A549 (cell line): ENCODE measurements at regions not wholly inside any gene's neighbourhood (a gene's known extent, or its start where the extent isn't known, plus 50 kb on each side); places are given as distances from the start of the nearest gene placed in this dataset.

ENCODE experiments used
- ATAC-seq, 2 experiments: fragments of 200-7000 bp in 1 of 2; fragments of >200 bp in 1 of 2; cut with Nextera tagmentation in 1 of 2; cut with Tn5 transposase in 1 of 2; 3 replicates each; pipeline versions ENCODE4 v1.8.0 to v1.9.1; 2018 to 2020; ENCODE audit warnings: mild to moderate bottlenecking in 1 of 2, moderate library complexity in 1 of 2
- CTCF ChIA-PET: fragments of 300-600 bp; sonication (Branson Sonifier 250); formaldehyde crosslinking; extraction: SDS; loops from one replicate; lab custom pipeline; 2021; ENCODE audit warnings: antibody characterized with exemption, inconsistent platforms; lab: Yijun Ruan, JAX
- POLR2A ChIA-PET: fragments of 350-600 bp; formaldehyde crosslinking; extraction: SDS; loops from one replicate; lab custom pipeline; 2021; ENCODE audit warnings: antibody characterized with exemption, inconsistent platforms; lab: Yijun Ruan, JAX
- DNase-seq, 2 experiments: peaks; one replicate each; pipeline versions ENCODE4 v3.0.0 to v3.0.0-alpha.2; 2011 to 2016; ENCODE audit warnings: low read depth in 1 of 2, low spot score in 1 of 2
- FAIRE-seq: peaks from 2 replicates; lab custom pipeline; 2011; peaks lifted over from hg19 to GRCh38; lab: Jason Lieb, UNC
- H3K27ac ChIP-seq, 2 experiments: fragments of >200 bp; sonication (Bioruptor Twin); formaldehyde crosslinking; 3 replicates each; pipeline ENCODE4 v1.5.1; 2016 to 2017
- H3K4me1 ChIP-seq: fragments of >200 bp; sonication (Bioruptor Twin); formaldehyde crosslinking; 3 replicates; pipeline ENCODE4 v1.6.1; 2016
- H3K4me2 ChIP-seq: fragments of >200 bp; sonication (Bioruptor Twin); formaldehyde crosslinking; 3 replicates; pipeline ENCODE4 v1.6.1; 2016
- H3K4me3 ChIP-seq: fragments of >200 bp; sonication (Bioruptor Twin); formaldehyde crosslinking; 3 replicates; pipeline ENCODE4 v1.5.1; 2016
- H3K9me3 ChIP-seq: fragments of >200 bp; sonication (Bioruptor Twin); formaldehyde crosslinking; 3 replicates; pipeline ENCODE4 v1.6.1; 2016
- BHLHE40 ChIP-seq: IDR thresholded peaks from 2 replicates; pipeline ENCODE4 v1.6.1; 2012; ENCODE audit warnings: low read depth, low read length, inconsistent platforms
- CBX2 ChIP-seq: fragments of 200-600 bp; sonication (generic); IDR thresholded peaks from 2 replicates; pipeline ENCODE4 v1.6.1; 2016; ENCODE audit warnings: low read depth, mild to moderate bottlenecking, borderline replicate concordance
- EHMT2 ChIP-seq: fragments of 200-600 bp; sonication (generic); IDR thresholded peaks from 2 replicates; pipeline ENCODE4 v1.6.1; 2016; ENCODE audit warnings: antibody characterized with exemption, low read depth, mild to moderate bottlenecking, moderate library complexity
- FOSB ChIP-seq: fragments of 250-450 bp; sonication (Bioruptor Pico); IDR thresholded peaks from 2 replicates; pipeline ENCODE4 v1.5.0; 2020; ENCODE audit warnings: mild to moderate bottlenecking, moderate library complexity
- FOSL2 ChIP-seq, 2 experiments: fragments of 450-650 bp in 1 of 2; fragments of >200 bp in 1 of 2; sonication (Bioruptor Twin) in 1 of 2; formaldehyde crosslinking; IDR thresholded peaks; 2 replicates each; pipeline versions ENCODE4 v1.5.0 to v1.6.1; 2016 to 2020; ENCODE audit warnings: mild to moderate bottlenecking in 1 of 2, moderate library complexity in 1 of 2
- HOXB5 ChIP-seq: fragments of 250-450 bp; sonication (Bioruptor Pico); IDR thresholded peaks from 2 replicates; pipeline ENCODE4 v1.5.0; 2020; ENCODE audit warnings: mild to moderate bottlenecking, moderate library complexity
- KDM1A ChIP-seq: fragments of 200-600 bp; sonication (generic); IDR thresholded peaks from 2 replicates; pipeline ENCODE4 v1.6.1; 2016; ENCODE audit warnings: low read depth, mild to moderate bottlenecking
- MAFK ChIP-seq: fragments of 450-650 bp; IDR thresholded peaks from 2 replicates; pipeline ENCODE4 v1.6.1; 2014; ENCODE audit not compliant: partially characterized antibody
- MYC ChIP-seq: IDR thresholded peaks from 2 replicates; pipeline ENCODE4 v1.6.1; 2012; ENCODE audit warnings: mild to moderate bottlenecking, inconsistent platforms, low read length, improper control_type of control experiment, borderline replicate concordance
- POLR2A ChIP-seq: IDR thresholded peaks from 2 replicates; pipeline ENCODE4 v1.6.1; 2012; ENCODE audit warnings: mild to moderate bottlenecking, low read length
- RAD21 ChIP-seq, 2 experiments: fragments of >200 bp in 1 of 2; sonication (Bioruptor Twin) in 1 of 2; formaldehyde crosslinking in 1 of 2; IDR thresholded peaks in 1 of 2; conservative IDR thresholded peaks in 1 of 2; 2 replicates in 1 of 2; 3 replicates in 1 of 2; pipeline ENCODE4 v1.6.1; 2012 to 2018; ENCODE audit warnings: inconsistent platforms in 1 of 2
- RARB ChIP-seq: fragments of 250-450 bp; sonication (Bioruptor Pico); IDR thresholded peaks from 2 replicates; pipeline ENCODE4 v1.8.0; 2021; ENCODE audit warnings: mild to moderate bottlenecking, moderate library complexity
- RCOR1 ChIP-seq: fragments of 150-350 bp; IDR thresholded peaks from 2 replicates; pipeline ENCODE4 v1.6.1; 2014; ENCODE audit warnings: antibody characterized with exemption, low read length, low read depth
- RFX5 ChIP-seq: fragments of 450-650 bp; IDR thresholded peaks from 2 replicates; pipeline ENCODE4 v1.7.1; 2014; ENCODE audit warnings: antibody characterized with exemption, mild to moderate bottlenecking, moderate library complexity
- SREBF2 ChIP-seq: fragments of 450-650 bp; IDR thresholded peaks from 2 replicates; pipeline ENCODE4 v1.6.1; 2014; ENCODE audit warnings: mild to moderate bottlenecking, moderate library complexity
- TP53 ChIP-seq: fragments of 250-450 bp; sonication (Bioruptor Pico); IDR thresholded peaks from 2 replicates; pipeline ENCODE4 v1.5.0; 2021; ENCODE audit warnings: mild to moderate bottlenecking, moderate library complexity
- ZC3H11A ChIP-seq: fragments of 450-650 bp; IDR thresholded peaks from 2 replicates; pipeline ENCODE4 v1.6.1; 2014; ENCODE audit warnings: antibody characterized with exemption, mild to moderate bottlenecking
- ZFP36 ChIP-seq: fragments of 450-650 bp; IDR thresholded peaks from 2 replicates; pipeline ENCODE4 v1.6.1; 2014; ENCODE audit warnings: borderline replicate concordance; ENCODE audit not compliant: partially characterized antibody
- WGBS: methylation state at CpG from one replicate; pipeline ENCODE4 v1.1.6; 2017; ENCODE audit errors: missing lambda C conversion rate; 5-methylcytosine and 5-hydroxymethylcytosine counted together
- TF ChIP-seq, protein P1 (sequence below): fragments of >200 bp; sonication (Bioruptor Twin); formaldehyde crosslinking; IDR thresholded peaks from 2 replicates; pipeline ENCODE4 v1.6.1; 2016
- TF ChIP-seq, protein P2 (sequence below): fragments of 450-650 bp; IDR thresholded peaks from 2 replicates; pipeline ENCODE4 v1.6.1; 2014; ENCODE audit warnings: antibody characterized with exemption
- TF ChIP-seq, protein P3 (sequence below): fragments of 250-450 bp; sonication (Bioruptor Pico); IDR thresholded peaks from 2 replicates; pipeline ENCODE4 v1.5.0; 2021; ENCODE audit warnings: mild to moderate bottlenecking, moderate library complexity, borderline replicate concordance
- TF ChIP-seq, protein P4 (sequence below): IDR thresholded peaks from 2 replicates; pipeline ENCODE4 v1.6.1; 2012
- TF ChIP-seq, protein P5 (sequence below): fragments of >200 bp; sonication (Bioruptor Twin); formaldehyde crosslinking; IDR thresholded peaks from 3 replicates; pipeline ENCODE4 v1.6.1; 2016
- TF ChIP-seq, protein P6 (sequence below): fragments of 250-450 bp; sonication (Bioruptor Pico); IDR thresholded peaks from 2 replicates; pipeline ENCODE4 v1.5.0; 2020; ENCODE audit warnings: low read depth, mild to moderate bottlenecking, moderate library complexity
- TF ChIP-seq, protein P7 (sequence below): IDR thresholded peaks from 2 replicates; pipeline ENCODE4 v1.6.1; 2012

DNA sequence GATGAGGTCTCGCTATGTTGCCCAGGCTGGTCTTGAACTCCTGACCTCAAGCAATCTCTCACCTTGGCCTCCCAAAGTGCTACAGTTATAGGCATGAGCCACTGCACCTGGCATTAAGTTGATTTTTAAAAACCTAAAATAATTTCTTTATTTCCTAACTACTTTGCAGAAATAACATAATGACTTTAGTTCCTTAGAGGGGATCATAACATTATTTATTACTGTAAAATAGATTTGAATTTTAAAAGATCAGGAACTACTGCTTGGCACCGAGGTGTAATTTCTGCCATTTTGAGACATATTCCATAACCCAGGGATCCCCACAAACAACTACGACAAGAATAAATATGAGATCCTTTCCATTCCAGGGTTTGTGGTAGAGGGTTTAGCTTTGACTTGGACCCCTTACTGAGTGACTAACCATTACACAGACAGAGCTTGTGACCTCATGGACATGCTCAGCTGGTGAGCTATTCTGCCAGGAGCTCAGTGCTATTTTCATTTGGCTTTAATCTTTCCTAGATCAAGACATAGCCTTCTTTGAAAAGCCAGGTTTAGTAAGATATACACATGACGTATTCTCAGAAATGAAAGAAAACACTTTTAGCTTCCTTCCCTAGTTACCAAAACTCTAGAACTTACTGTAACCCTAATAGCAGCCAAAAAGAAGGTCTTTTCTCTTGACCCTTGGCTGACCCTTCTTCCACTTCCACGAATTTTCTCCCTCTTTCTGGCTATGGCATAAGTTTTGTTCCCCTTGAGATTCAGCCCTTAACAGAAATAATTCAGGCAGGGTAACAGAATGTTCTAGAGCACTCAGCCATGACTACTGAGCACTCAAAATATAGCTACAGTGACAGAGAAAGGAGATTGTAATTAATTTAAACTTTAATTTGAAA lies 75.1 kb upstream of the NUDT4 start:
- ChIA-PET CTCF (interaction anchor here (0.5 kb wide), 1 partner anchor 43 kb away, joined by 3 read pairs; no protein-coding TSS in a partner anchor), POLR2A (no interaction called here)
- WGBS, result 71% methylated on average over 5 of the region's 5 CpGs
- FAIRE-seq, result no peak
- no peak for ATAC-seq
- no peaks in the 10 kb centered on the region for H3K9me3 ChIP-seq
- no peak overlapping the region for H3K4me3 ChIP-seq
- H3K4me1 ChIP-seq, result no peaks in the 10 kb centered on the region
- H3K4me2 ChIP-seq, result no peak overlapping the region
- TF ChIP-seq RFX5 (no peak), MYC (no peak), BHLHE40 (no peak), MAFK (no peak), ZFP36 (no peak)
- TF ChIP-seq, protein P1, sequence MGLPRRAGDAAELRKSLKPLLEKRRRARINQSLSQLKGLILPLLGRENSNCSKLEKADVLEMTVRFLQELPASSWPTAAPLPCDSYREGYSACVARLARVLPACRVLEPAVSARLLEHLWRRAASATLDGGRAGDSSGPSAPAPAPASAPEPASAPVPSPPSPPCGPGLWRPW, result no peak
- TF ChIP-seq, protein P2, sequence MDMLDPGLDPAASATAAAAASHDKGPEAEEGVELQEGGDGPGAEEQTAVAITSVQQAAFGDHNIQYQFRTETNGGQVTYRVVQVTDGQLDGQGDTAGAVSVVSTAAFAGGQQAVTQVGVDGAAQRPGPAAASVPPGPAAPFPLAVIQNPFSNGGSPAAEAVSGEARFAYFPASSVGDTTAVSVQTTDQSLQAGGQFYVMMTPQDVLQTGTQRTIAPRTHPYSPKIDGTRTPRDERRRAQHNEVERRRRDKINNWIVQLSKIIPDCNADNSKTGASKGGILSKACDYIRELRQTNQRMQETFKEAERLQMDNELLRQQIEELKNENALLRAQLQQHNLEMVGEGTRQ, result no peak
- TF ChIP-seq, protein P3, sequence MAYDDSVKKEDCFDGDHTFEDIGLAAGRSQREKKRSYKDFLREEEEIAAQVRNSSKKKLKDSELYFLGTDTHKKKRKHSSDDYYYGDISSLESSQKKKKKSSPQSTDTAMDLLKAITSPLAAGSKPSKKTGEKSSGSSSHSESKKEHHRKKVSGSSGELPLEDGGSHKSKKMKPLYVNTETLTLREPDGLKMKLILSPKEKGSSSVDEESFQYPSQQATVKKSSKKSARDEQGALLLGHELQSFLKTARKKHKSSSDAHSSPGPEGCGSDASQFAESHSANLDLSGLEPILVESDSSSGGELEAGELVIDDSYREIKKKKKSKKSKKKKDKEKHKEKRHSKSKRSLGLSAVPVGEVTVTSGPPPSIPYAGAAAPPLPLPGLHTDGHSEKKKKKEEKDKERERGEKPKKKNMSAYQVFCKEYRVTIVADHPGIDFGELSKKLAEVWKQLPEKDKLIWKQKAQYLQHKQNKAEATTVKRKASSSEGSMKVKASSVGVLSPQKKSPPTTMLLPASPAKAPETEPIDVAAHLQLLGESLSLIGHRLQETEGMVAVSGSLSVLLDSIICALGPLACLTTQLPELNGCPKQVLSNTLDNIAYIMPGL (CRISPR knock-in tag), result no peak
- DNase-seq, result no peak
- no peak overlapping the region for H3K27ac ChIP-seq

DNA sequence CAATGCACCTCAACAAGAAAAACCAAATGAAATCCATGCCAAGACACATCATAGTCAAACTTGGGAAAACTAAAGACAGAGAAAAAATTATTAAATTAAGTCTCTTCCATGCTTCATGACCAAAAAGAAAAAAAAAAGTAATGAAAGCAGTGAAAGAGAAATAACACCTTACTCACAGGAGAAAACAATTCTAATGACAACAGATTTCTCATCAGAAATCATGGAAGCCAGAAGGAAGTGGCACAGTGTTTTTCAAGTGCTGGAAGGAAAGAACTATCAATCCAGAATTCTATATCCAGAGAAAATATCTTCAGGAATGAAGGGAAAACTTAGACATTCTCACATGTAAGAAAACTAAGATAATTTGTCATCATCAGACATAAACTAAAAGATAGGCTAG lies 71.1 kb upstream of the NUDT4 start:
- POLR2A ChIA-PET, result no interaction called here
- Histone ChIP-seq H3K9me3 (no peaks in the 10 kb centered on the region), H3K4me1 (no peaks in the 10 kb centered on the region), H3K27ac (no peak overlapping the region), H3K4me3 (no peak overlapping the region), H3K4me2 (no peak overlapping the region)
- no peak for FAIRE-seq
- TF ChIP-seq SREBF2 (no peak), EHMT2 (no peak), RCOR1 (no peak), RAD21 (conservative IDR thresholded peaks at IDR 0.05 in 1 of 2, IDR thresholded peaks at IDR 0.05 in 1 of 2) (no peak), KDM1A (no peak), TP53 (CRISPR knock-in tag) (no peak), ZC3H11A (no peak), CBX2 (no peak), RARB (no peak), POLR2A (no peak), ZFP36 (no peak), FOSL2 (IDR thresholded peaks at IDR 0.05) (no peak), FOSL2 (CRISPR knock-in tag; IDR thresholded peaks at IDR 0.05) (no peak), FOSB (CRISPR knock-in tag) (no peak), HOXB5 (CRISPR knock-in tag) (no peak)
- TF ChIP-seq, protein P4, sequence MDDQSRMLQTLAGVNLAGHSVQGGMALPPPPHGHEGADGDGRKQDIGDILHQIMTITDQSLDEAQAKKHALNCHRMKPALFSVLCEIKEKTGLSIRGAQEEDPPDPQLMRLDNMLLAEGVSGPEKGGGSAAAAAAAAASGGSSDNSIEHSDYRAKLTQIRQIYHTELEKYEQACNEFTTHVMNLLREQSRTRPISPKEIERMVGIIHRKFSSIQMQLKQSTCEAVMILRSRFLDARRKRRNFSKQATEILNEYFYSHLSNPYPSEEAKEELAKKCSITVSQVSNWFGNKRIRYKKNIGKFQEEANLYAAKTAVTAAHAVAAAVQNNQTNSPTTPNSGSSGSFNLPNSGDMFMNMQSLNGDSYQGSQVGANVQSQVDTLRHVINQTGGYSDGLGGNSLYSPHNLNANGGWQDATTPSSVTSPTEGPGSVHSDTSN, result no peak
- TF ChIP-seq, protein P5, sequence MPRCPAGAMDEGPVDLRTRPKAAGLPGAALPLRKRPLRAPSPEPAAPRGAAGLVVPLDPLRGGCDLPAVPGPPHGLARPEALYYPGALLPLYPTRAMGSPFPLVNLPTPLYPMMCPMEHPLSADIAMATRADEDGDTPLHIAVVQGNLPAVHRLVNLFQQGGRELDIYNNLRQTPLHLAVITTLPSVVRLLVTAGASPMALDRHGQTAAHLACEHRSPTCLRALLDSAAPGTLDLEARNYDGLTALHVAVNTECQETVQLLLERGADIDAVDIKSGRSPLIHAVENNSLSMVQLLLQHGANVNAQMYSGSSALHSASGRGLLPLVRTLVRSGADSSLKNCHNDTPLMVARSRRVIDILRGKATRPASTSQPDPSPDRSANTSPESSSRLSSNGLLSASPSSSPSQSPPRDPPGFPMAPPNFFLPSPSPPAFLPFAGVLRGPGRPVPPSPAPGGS, result no peak
- TF ChIP-seq, protein P1, result no peak
- TF ChIP-seq, protein P6, sequence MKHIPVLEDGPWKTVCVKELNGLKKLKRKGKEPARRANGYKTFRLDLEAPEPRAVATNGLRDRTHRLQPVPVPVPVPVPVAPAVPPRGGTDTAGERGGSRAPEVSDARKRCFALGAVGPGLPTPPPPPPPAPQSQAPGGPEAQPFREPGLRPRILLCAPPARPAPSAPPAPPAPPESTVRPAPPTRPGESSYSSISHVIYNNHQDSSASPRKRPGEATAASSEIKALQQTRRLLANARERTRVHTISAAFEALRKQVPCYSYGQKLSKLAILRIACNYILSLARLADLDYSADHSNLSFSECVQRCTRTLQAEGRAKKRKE, result no peak
- TF ChIP-seq, protein P3 (CRISPR knock-in tag), result no peak
- TF ChIP-seq, protein P7, sequence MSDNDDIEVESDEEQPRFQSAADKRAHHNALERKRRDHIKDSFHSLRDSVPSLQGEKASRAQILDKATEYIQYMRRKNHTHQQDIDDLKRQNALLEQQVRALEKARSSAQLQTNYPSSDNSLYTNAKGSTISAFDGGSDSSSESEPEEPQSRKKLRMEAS, result no peak
- DNase-seq, result no peak
- ATAC-seq, result no peak
- CTCF ChIA-PET, result no interaction called here
